H1 (cell line): ENCODE measurements at regions not wholly inside any gene's neighbourhood (a gene's known extent, or its start where the extent isn't known, plus 50 kb on each side); places are given as distances from the start of the nearest gene placed in this dataset.

Source experiments
- CTCF ChIA-PET: fragments of 300-600 bp; sonication (Branson Sonifier 250); formaldehyde crosslinking; loops from one replicate; lab custom pipeline; 2021; ENCODE audit not compliant: partially characterized antibody; lab: Charles Lee
- POLR2A ChIA-PET: fragments of 300-600 bp; sonication (Branson Sonifier 250); formaldehyde crosslinking; loops from one replicate; lab custom pipeline; 2021; ENCODE audit warnings: inconsistent platforms; ENCODE audit not compliant: partially characterized antibody; lab: Charles Lee
- DNase-seq, 2 experiments: peaks; one replicate each; pipeline versions ENCODE4 v3.0.0 to v3.0.0-alpha.2; 2010 to 2022; ENCODE audit warnings: low spot score in 2 of 2, low read depth in 1 of 2, mixed read lengths in 1 of 2
- FAIRE-seq: peaks from 2 replicates; lab custom pipeline; 2011; peaks lifted over from hg19 to GRCh38; lab: Jason Lieb, UNC
- H2AFZ ChIP-seq: 2 replicates; pipeline ENCODE4 v1.8.1; 2012; ENCODE audit warnings: low read length, inconsistent platforms
- H2AK5ac ChIP-seq: 2 replicates; pipeline ENCODE4 v1.6.1; 2013; ENCODE audit warnings: low read depth, low read length
- H2BK120ac ChIP-seq: replicated peaks from 2 replicates; pipeline ENCODE3; 2013; ENCODE audit warnings: low read depth, low read length, inconsistent platforms
- H2BK12ac ChIP-seq: 2 replicates; pipeline ENCODE4 v1.6.1; 2013; ENCODE audit warnings: low read depth, low read length
- H2BK15ac ChIP-seq: 2 replicates; pipeline ENCODE4 v1.6.1; 2013; ENCODE audit warnings: low read length
- H2BK20ac ChIP-seq: 2 replicates; pipeline ENCODE4 v1.6.1; 2013; ENCODE audit warnings: low read length
- H2BK5ac ChIP-seq: 2 replicates; pipeline ENCODE4 v1.6.1; 2013; ENCODE audit warnings: low read depth, low read length
- H3K14ac ChIP-seq: 2 replicates; pipeline ENCODE4 v1.6.1; 2013; ENCODE audit warnings: inconsistent platforms; ENCODE audit not compliant: insufficient read length
- H3K18ac ChIP-seq: 2 replicates; pipeline ENCODE4 v1.6.1; 2013; ENCODE audit warnings: low read length; ENCODE audit errors: extremely low read depth
- H3K23ac ChIP-seq: 2 replicates; pipeline ENCODE4 v1.6.1; 2013; ENCODE audit warnings: inconsistent platforms; ENCODE audit not compliant: insufficient read length
- H3K23me2 ChIP-seq: 2 replicates; pipeline ENCODE4 v1.6.1; 2013; ENCODE audit warnings: low read depth, low read length
- H3K27ac ChIP-seq: 2 replicates; pipeline ENCODE4 v1.6.1; 2011; ENCODE audit warnings: low read depth, low read length, inconsistent platforms
- H3K27me3 ChIP-seq, 4 experiments: replicated peaks in 1 of 4; 1 replicate in 1 of 4; 2 replicates in 3 of 4; pipeline versions ENCODE4 v1.6.1 to v1.8.1; 2011 to 2013; ENCODE audit warnings: low read length in 3 of 4, mild to moderate bottlenecking in 3 of 4, inconsistent platforms in 2 of 4, mixed read lengths in 2 of 4, moderate library complexity in 1 of 4; ENCODE audit not compliant: control insufficient read depth in 3 of 4, insufficient read depth in 3 of 4; ENCODE audit errors: extremely low read depth in 1 of 4
- H3K36me3 ChIP-seq, 4 experiments: 2 replicates each; pipeline versions ENCODE4 v1.6.1 to v1.8.1; 2011 to 2013; ENCODE audit warnings: mild to moderate bottlenecking in 4 of 4, low read length in 3 of 4, moderate library complexity in 2 of 4, control low read depth in 1 of 4, inconsistent platforms in 1 of 4; ENCODE audit not compliant: insufficient read depth in 4 of 4, control insufficient read depth in 2 of 4
- H3K4ac ChIP-seq: replicated peaks from 2 replicates; pipeline ENCODE3; 2013; ENCODE audit warnings: low read length, low read depth, mixed read lengths, inconsistent platforms; ENCODE audit not compliant: insufficient read length
- H3K4me1 ChIP-seq, 4 experiments: replicated peaks in 1 of 4; 1 replicate in 1 of 4; 2 replicates in 3 of 4; pipeline versions ENCODE4 v1.6.1 to v1.8.1; 2011 to 2013; ENCODE audit warnings: low read length in 3 of 4, inconsistent platforms in 2 of 4, mixed read lengths in 1 of 4; ENCODE audit not compliant: insufficient read depth in 4 of 4, control insufficient read depth in 3 of 4
- H3K4me2 ChIP-seq, 2 experiments: 2 replicates each; pipeline versions ENCODE4 v1.6.1 to v1.8.1; 2011 to 2013; ENCODE audit warnings: low read depth in 2 of 2, low read length in 2 of 2, control low read depth in 1 of 2, inconsistent platforms in 1 of 2, mild to moderate bottlenecking in 1 of 2; ENCODE audit not compliant: insufficient read depth in 1 of 2
- H3K4me3 ChIP-seq, 4 experiments: fragments of 200-600, 300-600 bp in 1 of 4; sonication (generic), shearing (Covaris generic), sonication (Bioruptor Twin) in 1 of 4; 2 replicates each; pipeline versions ENCODE4 v1.5.1 to v1.8.1; 2011 to 2016; ENCODE audit warnings: low read length in 4 of 4, low read depth in 3 of 4, control low read depth in 2 of 4, inconsistent platforms in 2 of 4, mild to moderate bottlenecking in 2 of 4, mixed read lengths in 1 of 4, moderate library complexity in 1 of 4; ENCODE audit not compliant: insufficient read depth in 2 of 4; ENCODE audit errors: extremely low read depth in 1 of 4
- H3K56ac ChIP-seq: replicated peaks from 2 replicates; pipeline ENCODE3; 2013; ENCODE audit warnings: low read depth, mild to moderate bottlenecking, mixed read lengths, low read length, inconsistent platforms; ENCODE audit not compliant: insufficient read length
- H3K79me1 ChIP-seq: 2 replicates; pipeline ENCODE4 v1.6.1; 2013; ENCODE audit warnings: low read depth, low read length, control low read depth
- H3K79me2 ChIP-seq, 2 experiments: 2 replicates each; pipeline versions ENCODE4 v1.6.1 to v1.8.1; 2012 to 2013; ENCODE audit warnings: low read length in 2 of 2, mild to moderate bottlenecking in 2 of 2, inconsistent platforms in 1 of 2; ENCODE audit not compliant: insufficient read depth in 2 of 2, control insufficient read depth in 1 of 2
- H3K9ac ChIP-seq, 4 experiments: replicated peaks in 1 of 4; 1 replicate in 1 of 4; 2 replicates in 3 of 4; pipeline versions ENCODE4 v1.6.1 to v1.8.1; 2011 to 2013; ENCODE audit warnings: low read depth in 3 of 4, low read length in 3 of 4, control low read depth in 2 of 4, mild to moderate bottlenecking in 2 of 4, moderate library complexity in 2 of 4, inconsistent platforms in 1 of 4; ENCODE audit errors: extremely low read depth in 1 of 4
- H3K9me3 ChIP-seq, 2 experiments: 2 replicates each; pipeline versions ENCODE4 v1.6.1 to v1.8.1; 2012 to 2013; ENCODE audit warnings: mild to moderate bottlenecking in 2 of 2, moderate library complexity in 2 of 2, control low read depth in 1 of 2, inconsistent platforms in 1 of 2, low read depth in 1 of 2, low read length in 1 of 2, mixed read lengths in 1 of 2; ENCODE audit not compliant: insufficient read depth in 2 of 2
- H4K20me1 ChIP-seq, 2 experiments: replicated peaks in 1 of 2; 2 replicates each; pipeline versions ENCODE3 to v1.8.1; 2011 to 2013; ENCODE audit warnings: inconsistent platforms in 2 of 2, low read length in 2 of 2, mild to moderate bottlenecking in 1 of 2; ENCODE audit not compliant: insufficient read depth in 2 of 2, control insufficient read depth in 1 of 2
- H4K5ac ChIP-seq: 2 replicates; pipeline ENCODE4 v1.6.1; 2013; ENCODE audit warnings: low read length, low read depth, mixed read lengths, inconsistent platforms; ENCODE audit not compliant: insufficient read length
- H4K8ac ChIP-seq: 2 replicates; pipeline ENCODE4 v1.8.0; 2013; ENCODE audit warnings: mild to moderate bottlenecking, moderate library complexity, low read length, inconsistent platforms; ENCODE audit not compliant: insufficient read depth; ENCODE audit errors: extremely low read depth
- H4K91ac ChIP-seq: replicated peaks from 2 replicates; pipeline ENCODE3; 2013; ENCODE audit warnings: low read length, mixed read lengths, inconsistent platforms; ENCODE audit not compliant: insufficient read length
- CHD1 ChIP-seq: IDR thresholded peaks from 2 replicates; pipeline ENCODE4 v1.6.1; 2012; ENCODE audit warnings: low read depth, low read length, improper control_type of control experiment
- EZH2 ChIP-seq: fragments of 200-600 bp; sonication (generic); IDR thresholded peaks from 2 replicates; pipeline ENCODE4 v1.7.1; 2012; ENCODE audit warnings: low read depth, mild to moderate bottlenecking, moderate library complexity, low read length, inconsistent platforms; ENCODE audit not compliant: severe bottlenecking
- KDM5A ChIP-seq: fragments of 200-600 bp; IDR thresholded peaks from 2 replicates; pipeline ENCODE4 v1.7.1; 2012; ENCODE audit warnings: mild to moderate bottlenecking, low read length, inconsistent platforms, mixed read lengths
- SIRT6 ChIP-seq: IDR thresholded peaks from one replicate; pipeline ENCODE4 v1.7.1; 2012; ENCODE audit warnings: low read length, inconsistent platforms
- SP2 ChIP-seq: IDR thresholded peaks from 2 replicates; pipeline ENCODE4 v1.6.1; 2012; ENCODE audit warnings: mild to moderate bottlenecking, low read length, inconsistent platforms
- TEAD4 ChIP-seq: IDR thresholded peaks from 2 replicates; pipeline ENCODE4 v1.6.1; 2012; ENCODE audit warnings: low read depth, low read length, inconsistent platforms, mixed read lengths
- WGBS, 2 experiments: shearing (Covaris generic) in 1 of 2; methylation state at CpG; one replicate each; pipeline versions ENCODE4 v1.1.6 to v1.1.7; 2013 to 2015; ENCODE audit warnings: low lambda C conversion rate in 2 of 2, mixed read lengths in 2 of 2, inconsistent platforms in 1 of 2, low coverage in 1 of 2, missing lambda C conversion rate in 1 of 2; ENCODE audit not compliant: insufficient replicate concordance in 2 of 2, insufficient coverage in 1 of 2, insufficient read length in 1 of 2; ENCODE audit errors: extremely low coverage in 1 of 2, missing lambda C conversion rate in 1 of 2; 5-methylcytosine and 5-hydroxymethylcytosine counted together
- TF ChIP-seq, protein P1 (sequence below), 3 experiments: IDR thresholded peaks; 1 replicate in 2 of 3; 2 replicates in 1 of 3; pipeline versions ENCODE4 v1.5.1 to v1.6.1; 2011; ENCODE audit warnings: low read length in 3 of 3, mild to moderate bottlenecking in 3 of 3, inconsistent platforms in 2 of 3, low read depth in 1 of 3, moderate library complexity in 1 of 3; ENCODE audit not compliant: insufficient read depth in 1 of 3; ENCODE audit errors: control extremely low read depth in 1 of 3
- TF ChIP-seq, protein P2 (sequence below): IDR thresholded peaks from 2 replicates; pipeline ENCODE4 v1.6.1; 2011; ENCODE audit warnings: low read length, improper control_type of control experiment

DNA sequence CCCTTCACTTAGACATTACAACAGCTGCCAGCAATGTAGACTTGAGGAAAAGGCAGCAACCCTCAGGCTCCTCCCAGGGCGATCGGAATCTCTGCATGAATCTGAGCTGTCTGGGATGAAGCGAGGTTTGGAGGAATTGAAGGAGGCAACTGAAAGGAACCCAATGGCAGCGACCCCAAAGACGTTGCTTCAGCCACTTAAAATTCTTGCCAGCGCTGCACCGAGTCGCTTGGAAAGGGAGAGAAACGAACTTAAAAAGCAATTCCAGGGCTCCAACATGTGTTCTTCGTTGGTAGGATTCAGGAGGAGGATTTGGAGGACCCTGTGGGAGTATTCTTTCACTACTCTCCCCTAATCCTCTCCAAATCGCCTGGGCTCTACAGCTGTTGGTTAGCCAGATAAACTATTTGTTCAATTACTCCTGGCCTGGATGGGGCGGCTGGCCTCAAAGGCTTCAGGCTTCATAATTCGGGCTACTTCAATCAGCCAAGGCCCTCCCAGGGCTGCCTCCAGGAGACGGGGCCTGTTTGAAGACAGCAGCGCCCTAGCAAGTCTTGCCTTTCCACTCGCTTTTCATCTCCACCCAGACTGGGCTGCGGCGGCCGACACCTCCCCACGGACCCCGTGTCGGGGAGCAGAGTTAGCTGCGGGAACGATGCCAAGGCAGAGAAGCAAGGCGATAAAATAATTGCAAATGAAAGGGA lies 72.4 kb upstream of the TMEM45B start:
- Histone ChIP-seq H3K27me3 (no peaks in the 10 kb centered on the region), H2BK5ac (no peak overlapping the region), H2BK120ac (no peak overlapping the region), H3K79me1 (no peaks in the 10 kb centered on the region), H3K79me2 (no peaks in the 10 kb centered on the region), H3K14ac (no peak overlapping the region), H3K4me2 (no peak overlapping the region), H3K36me3 (no peaks in the 10 kb centered on the region), H3K9me3 (no peaks in the 10 kb centered on the region), H2AK5ac (no peak overlapping the region), H4K8ac (no peak overlapping the region), H3K27ac (no peak overlapping the region), H2BK15ac (no peak overlapping the region), H4K91ac (no peak overlapping the region), H3K56ac (no peak overlapping the region), H3K18ac (no peak overlapping the region), H2AFZ (peak overlapping the region; percentile 5; the same call in 1 of the 2 replicates), H3K9ac (no peak overlapping the region), H3K23me2 (no peaks in the 10 kb centered on the region), H3K4ac (no peak overlapping the region), H3K4me3 (no peak overlapping the region), H4K5ac (no peak overlapping the region), H3K4me1 (no peaks in the 10 kb centered on the region), H2BK20ac (no peak overlapping the region), H3K23ac (no peak overlapping the region), H2BK12ac (no peak overlapping the region), H4K20me1 (no peaks in the 10 kb centered on the region)
- WGBS, 2 experiments: 87% methylated on average over 25 of the region's 25 CpGs; no CpG with 5 or more reads in 1 of the 2 experiments
- TF ChIP-seq KDM5A: no peak
- no peak for TF ChIP-seq SP2
- no peak for TF ChIP-seq CHD1
- TF ChIP-seq EZH2: no peak
- TF ChIP-seq SIRT6: no peak
- TF ChIP-seq, protein P1, sequence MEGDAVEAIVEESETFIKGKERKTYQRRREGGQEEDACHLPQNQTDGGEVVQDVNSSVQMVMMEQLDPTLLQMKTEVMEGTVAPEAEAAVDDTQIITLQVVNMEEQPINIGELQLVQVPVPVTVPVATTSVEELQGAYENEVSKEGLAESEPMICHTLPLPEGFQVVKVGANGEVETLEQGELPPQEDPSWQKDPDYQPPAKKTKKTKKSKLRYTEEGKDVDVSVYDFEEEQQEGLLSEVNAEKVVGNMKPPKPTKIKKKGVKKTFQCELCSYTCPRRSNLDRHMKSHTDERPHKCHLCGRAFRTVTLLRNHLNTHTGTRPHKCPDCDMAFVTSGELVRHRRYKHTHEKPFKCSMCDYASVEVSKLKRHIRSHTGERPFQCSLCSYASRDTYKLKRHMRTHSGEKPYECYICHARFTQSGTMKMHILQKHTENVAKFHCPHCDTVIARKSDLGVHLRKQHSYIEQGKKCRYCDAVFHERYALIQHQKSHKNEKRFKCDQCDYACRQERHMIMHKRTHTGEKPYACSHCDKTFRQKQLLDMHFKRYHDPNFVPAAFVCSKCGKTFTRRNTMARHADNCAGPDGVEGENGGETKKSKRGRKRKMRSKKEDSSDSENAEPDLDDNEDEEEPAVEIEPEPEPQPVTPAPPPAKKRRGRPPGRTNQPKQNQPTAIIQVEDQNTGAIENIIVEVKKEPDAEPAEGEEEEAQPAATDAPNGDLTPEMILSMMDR (IDR thresholded peaks at IDR 0.05; ENCODE audit: control extremely low read depth in 1 of 3, insufficient read depth in 1 of 3, low read depth in 1 of 3, low read length in 3 of 3): no peak
- TF ChIP-seq TEAD4: no peak
- TF ChIP-seq, protein P2, sequence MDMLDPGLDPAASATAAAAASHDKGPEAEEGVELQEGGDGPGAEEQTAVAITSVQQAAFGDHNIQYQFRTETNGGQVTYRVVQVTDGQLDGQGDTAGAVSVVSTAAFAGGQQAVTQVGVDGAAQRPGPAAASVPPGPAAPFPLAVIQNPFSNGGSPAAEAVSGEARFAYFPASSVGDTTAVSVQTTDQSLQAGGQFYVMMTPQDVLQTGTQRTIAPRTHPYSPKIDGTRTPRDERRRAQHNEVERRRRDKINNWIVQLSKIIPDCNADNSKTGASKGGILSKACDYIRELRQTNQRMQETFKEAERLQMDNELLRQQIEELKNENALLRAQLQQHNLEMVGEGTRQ: no peak
- ChIA-PET CTCF (interaction anchor here (0.5 to 2.3 kb wide), 8 partner anchors 9 to 817 kb away, joined by 3 to 11 read pairs (median 3); no protein-coding TSS in a partner anchor), POLR2A (no interaction called here)
- DNase-seq (no peak), FAIRE-seq (no peak)
